Germinal center (tissue), 1 donor: ENCODE measurements at regions not wholly inside any gene's neighbourhood (a gene's known extent, or its start where the extent isn't known, plus 50 kb on each side); places are given as distances from the start of the nearest gene placed in this dataset.
"Not testable (repeated sequence)": the region's sequence is repeated elsewhere in the genome, so short reads cannot be mapped to it uniquely, and the experiment has no call there.

Experiments used
- DNase-seq: peaks from one replicate; pipeline ENCODE4 v3.0.0; 2012; ENCODE audit warnings: mixed read lengths, low spot score

GRCh38 chr5:125415126-125415525, 668.7 kb upstream of the ZNF608 start:
- no peak for DNase-seq

- no peak for DNase-seq
These were observed 669.6 kb upstream of the ZNF608 start for GRCh38 chr5:125416055-125416454.

GRCh38 chr5:125421006-125421405, 674.6 kb upstream of the ZNF608 start:
- no peak for DNase-seq

- no peak for DNase-seq
These were observed 675.9 kb upstream of the ZNF608 start for GRCh38 chr5:125422342-125422741.

GRCh38 chr5:125424402-125425141, 678.1 kb upstream of the ZNF608 start:
- no peak for DNase-seq

- DNase-seq, result no peak
These were observed 683.1 kb upstream of the ZNF608 start for GRCh38 chr5:125429498-125429897.

- DNase-seq, result no peak
These were observed 687.0 kb upstream of the ZNF608 start for GRCh38 chr5:125433457-125433856.

GRCh38 chr5:125439243-125439642, 692.8 kb upstream of the ZNF608 start:
- no peak for DNase-seq

- DNase-seq, result no peak
These were observed 694.5 kb upstream of the ZNF608 start for GRCh38 chr5:125440905-125441304.

- no peak for DNase-seq
These were observed 700.5 kb upstream of the ZNF608 start for GRCh38 chr5:125446986-125447385.

GRCh38 chr5:125450771-125451170, 704.3 kb upstream of the ZNF608 start:
- DNase-seq, result no peak

GRCh38 chr5:125451622-125452021, 705.2 kb upstream of the ZNF608 start:
- DNase-seq, result no peak

GRCh38 chr5:125452991-125453390, 706.6 kb upstream of the ZNF608 start:
- DNase-seq, result no peak

- DNase-seq, result no peak
These were observed 708.6 kb upstream of the ZNF608 start for GRCh38 chr5:125455041-125455440.

- not testable (repeated sequence) for DNase-seq
These were observed 709.6 kb upstream of the ZNF608 start for GRCh38 chr5:125456005-125456404.

- no peak for DNase-seq
These were observed 711.2 kb upstream of the ZNF608 start for GRCh38 chr5:125457617-125458016.

GRCh38 chr5:125458949-125459348, 712.5 kb upstream of the ZNF608 start:
- DNase-seq, result not testable (repeated sequence)

GRCh38 chr5:125461641-125462072, 715.2 kb upstream of the ZNF608 start:
- DNase-seq, result no peak

GRCh38 chr5:125463466-125464092, 717.1 kb upstream of the ZNF608 start:
- DNase-seq, result no peak

GRCh38 chr5:125464847-125465432, 718.5 kb upstream of the ZNF608 start:
- no peak for DNase-seq

GRCh38 chr5:125465703-125466102, 719.3 kb upstream of the ZNF608 start:
- no peak for DNase-seq

- DNase-seq, result no peak
These were observed 720.8 kb upstream of the ZNF608 start for GRCh38 chr5:125467222-125467621.

- no peak for DNase-seq
These were observed 724.0 kb upstream of the ZNF608 start for GRCh38 chr5:125470280-125470902.
